Neuronal stem cell (in vitro differentiated cells): ENCODE measurements at regions not wholly inside any gene's neighbourhood (a gene's known extent, or its start where the extent isn't known, plus 50 kb on each side); places are given as distances from the start of the nearest gene placed in this dataset.

Experiments
- DNase-seq: peaks from one replicate; pipeline ENCODE4 v3.0.0-alpha.2; 2013; ENCODE audit warnings: low spot score
- H2AFZ ChIP-seq: one replicate; pipeline ENCODE4 v1.6.1; 2013; ENCODE audit warnings: mild to moderate bottlenecking, low read length, inconsistent platforms
- H2AK5ac ChIP-seq: 2 replicates; pipeline ENCODE4 v1.6.1; 2013; ENCODE audit warnings: low read depth, mild to moderate bottlenecking, inconsistent platforms, low read length, moderate library complexity, mixed read lengths
- H2BK120ac ChIP-seq: 2 replicates; pipeline ENCODE4 v1.6.1; 2013; ENCODE audit warnings: low read depth, mild to moderate bottlenecking, inconsistent platforms, low read length, moderate library complexity, mixed read lengths
- H2BK12ac ChIP-seq: one replicate; pipeline ENCODE4 v1.6.1; 2013; ENCODE audit warnings: low read length, inconsistent platforms
- H2BK15ac ChIP-seq: 2 replicates; pipeline ENCODE4 v1.6.1; 2013; ENCODE audit warnings: mild to moderate bottlenecking, low read length, inconsistent platforms, mixed read lengths
- H2BK5ac ChIP-seq: one replicate; pipeline ENCODE4 v1.6.1; 2013; ENCODE audit warnings: inconsistent platforms, mild to moderate bottlenecking, low read length, moderate library complexity
- H3K14ac ChIP-seq: one replicate; pipeline ENCODE4 v1.6.1; 2013; ENCODE audit warnings: low read length, inconsistent platforms
- H3K18ac ChIP-seq: 2 replicates; pipeline ENCODE4 v1.6.1; 2013; ENCODE audit warnings: low read length, inconsistent platforms
- H3K23ac ChIP-seq: 2 replicates; pipeline ENCODE4 v1.6.1; 2013; ENCODE audit warnings: low read depth, mild to moderate bottlenecking, mixed read lengths, low read length, inconsistent platforms; ENCODE audit not compliant: poor library complexity
- H3K27ac ChIP-seq: replicated peaks from 3 replicates; pipeline ENCODE4 v1.5.1; 2013; ENCODE audit warnings: low read length, inconsistent platforms
- H3K27me3 ChIP-seq, 3 experiments: 2 replicates each; pipeline ENCODE4 v1.6.1; 2013; ENCODE audit warnings: low read length in 3 of 3, mild to moderate bottlenecking in 2 of 3, inconsistent platforms in 1 of 3, low read depth in 1 of 3, mixed read lengths in 1 of 3, moderate library complexity in 1 of 3; ENCODE audit not compliant: control insufficient read depth in 3 of 3, insufficient read depth in 3 of 3
- H3K36me3 ChIP-seq, 2 donors: replicated peaks in 1 of 2; 2 replicates each; pipeline ENCODE4 v1.6.1; 2013; ENCODE audit warnings: low read length in 2 of 2; ENCODE audit not compliant: control insufficient read depth in 2 of 2, insufficient read depth in 2 of 2
- H3K4ac ChIP-seq: 2 replicates; pipeline ENCODE4 v1.6.1; 2013; ENCODE audit warnings: inconsistent platforms, mild to moderate bottlenecking, low read length, moderate library complexity
- H3K4me1 ChIP-seq, 2 donors: 1 replicate in 1 of 2; 2 replicates in 1 of 2; pipeline ENCODE4 v1.6.1; 2013; ENCODE audit warnings: low read length in 2 of 2, low read depth in 1 of 2; ENCODE audit not compliant: control insufficient read depth in 2 of 2, insufficient read depth in 1 of 2
- H3K4me2 ChIP-seq: one replicate; pipeline ENCODE4 v1.6.1; 2013; ENCODE audit warnings: mild to moderate bottlenecking, low read length, inconsistent platforms; ENCODE audit not compliant: insufficient read depth, poor library complexity, severe bottlenecking
- H3K4me3 ChIP-seq, 2 donors: 2 replicates each; pipeline ENCODE4 v1.5.1; 2013; ENCODE audit warnings: low read length in 2 of 2, mild to moderate bottlenecking in 2 of 2, inconsistent platforms in 1 of 2, moderate library complexity in 1 of 2
- H3K79me1 ChIP-seq: one replicate; pipeline ENCODE4 v1.6.1; 2013; ENCODE audit warnings: low read depth, mild to moderate bottlenecking, inconsistent platforms, low read length, moderate library complexity
- H3K9ac ChIP-seq: one replicate; pipeline ENCODE4 v1.6.1; 2013; ENCODE audit warnings: mild to moderate bottlenecking, low read depth, low read length, inconsistent platforms; ENCODE audit not compliant: poor library complexity
- H3K9me3 ChIP-seq, 2 donors: replicated peaks in 1 of 2; 2 replicates each; pipeline versions ENCODE3 to v1.6.1; 2013; ENCODE audit warnings: low read length in 2 of 2, mild to moderate bottlenecking in 2 of 2, inconsistent platforms in 1 of 2, low read depth in 1 of 2, mixed read lengths in 1 of 2, moderate library complexity in 1 of 2; ENCODE audit not compliant: control insufficient read depth in 2 of 2, insufficient read depth in 1 of 2
- H4K8ac ChIP-seq: one replicate; pipeline ENCODE4 v1.6.1; 2013; ENCODE audit warnings: low read depth, mild to moderate bottlenecking, inconsistent platforms, low read length, moderate library complexity
- H4K91ac ChIP-seq: one replicate; pipeline ENCODE4 v1.6.1; 2013; ENCODE audit warnings: low read length, low read depth, mild to moderate bottlenecking, inconsistent platforms; ENCODE audit not compliant: poor library complexity
- WGBS, 2 donors: extraction: QIAGEN DNeasy Blood & Tissue Kit; methylation state at CpG; one replicate each; pipeline ENCODE4 v1.1.7; 2013; ENCODE audit warnings: missing lambda C conversion rate in 2 of 2, mixed read lengths in 1 of 2; ENCODE audit not compliant: insufficient read length in 2 of 2, insufficient replicate concordance in 1 of 2; ENCODE audit errors: extremely low coverage in 2 of 2; 5-methylcytosine and 5-hydroxymethylcytosine counted together

GRCh38 chr13:76116751-76117360 lies 480.7 kb downstream of the LMO7 start:
- no peak overlapping the region for H3K23ac ChIP-seq
- DNase-seq: no peak
- no peak overlapping the region for H4K8ac ChIP-seq
- no peak overlapping the region for H2BK120ac ChIP-seq
- no peak overlapping the region for H2AFZ ChIP-seq
- H3K4me1 ChIP-seq: no peaks in the 10 kb centered on the region
- no peak overlapping the region for H2AK5ac ChIP-seq
- H2BK12ac ChIP-seq: no peak overlapping the region
- H3K27me3 ChIP-seq: no peaks in the 10 kb centered on the region
- H3K14ac ChIP-seq: no peak overlapping the region
- H2BK15ac ChIP-seq: no peak overlapping the region
- H3K9me3 ChIP-seq: no peaks in the 10 kb centered on the region
- H2BK5ac ChIP-seq: no peak overlapping the region
- H3K79me1 ChIP-seq: no peaks in the 10 kb centered on the region
- H3K4ac ChIP-seq: no peak overlapping the region
- H4K91ac ChIP-seq: no peak overlapping the region
- H3K4me3 ChIP-seq: no peak overlapping the region
- no peak overlapping the region for H3K18ac ChIP-seq
- H3K36me3 ChIP-seq: no peaks in the 10 kb centered on the region
- H3K4me2 ChIP-seq: no peak overlapping the region
- no peak overlapping the region for H3K27ac ChIP-seq
- WGBS, 2 donors: no CpG with 5 or more reads among the region's 2 CpGs
- H3K9ac ChIP-seq: no peak overlapping the region

- no peaks in the 10 kb centered on the region for H3K36me3 ChIP-seq
- no peak overlapping the region for H3K4ac ChIP-seq
- no peak overlapping the region for H2BK15ac ChIP-seq
- no peak for DNase-seq
- no CpG with 5 or more reads among the region's 1 CpG for WGBS, 2 donors
- no peaks in the 10 kb centered on the region for H3K27me3 ChIP-seq
- no peak overlapping the region for H2BK12ac ChIP-seq
- no peak overlapping the region for H2BK120ac ChIP-seq
- no peak overlapping the region for H3K4me3 ChIP-seq
- no peak overlapping the region for H3K23ac ChIP-seq
- H3K9ac ChIP-seq: no peak overlapping the region
- no peak overlapping the region for H3K18ac ChIP-seq
- H4K91ac ChIP-seq: no peak overlapping the region
- no peak overlapping the region for H3K4me2 ChIP-seq
- H2AK5ac ChIP-seq: no peak overlapping the region
- H3K79me1 ChIP-seq: no peaks in the 10 kb centered on the region
- no peaks in the 10 kb centered on the region for H3K9me3 ChIP-seq
- no peak overlapping the region for H3K14ac ChIP-seq
- H2AFZ ChIP-seq: no peak overlapping the region
- no peak overlapping the region for H4K8ac ChIP-seq
- no peaks in the 10 kb centered on the region for H3K4me1 ChIP-seq
- H2BK5ac ChIP-seq: no peak overlapping the region
- no peak overlapping the region for H3K27ac ChIP-seq
These were observed 470.6 kb downstream of the LMO7 start for GRCh38 chr13:76106763-76107162.

GRCh38 chr13:76094645-76095044 lies 458.5 kb downstream of the LMO7 start:
- Histone ChIP-seq H3K9ac (no peak overlapping the region), H2BK120ac (no peak overlapping the region), H3K27me3 (no peaks in the 10 kb centered on the region), H3K4me2 (no peak overlapping the region), H3K23ac (no peak overlapping the region), H3K4me1 (no peaks in the 10 kb centered on the region), H2AK5ac (no peak overlapping the region), H2BK15ac (no peak overlapping the region), H4K91ac (no peak overlapping the region), H4K8ac (no peak overlapping the region), H2BK12ac (no peak overlapping the region), H3K18ac (no peak overlapping the region), H3K27ac (no peak overlapping the region), H2BK5ac (no peak overlapping the region), H3K14ac (no peak overlapping the region), H3K36me3 (no peaks in the 10 kb centered on the region), H3K4me3 (no peak overlapping the region), H3K79me1 (no peaks in the 10 kb centered on the region), H2AFZ (no peak overlapping the region), H3K9me3 (no peaks in the 10 kb centered on the region), H3K4ac (no peak overlapping the region)
- DNase-seq: no peak
- no CpG with 5 or more reads among the region's 3 CpGs for WGBS, 2 donors

- Histone ChIP-seq H3K79me1 (no peaks in the 10 kb centered on the region), H4K8ac (no peak overlapping the region), H3K36me3 (no peaks in the 10 kb centered on the region), H3K27ac (no peak overlapping the region), H3K9ac (no peak overlapping the region), H3K4me1 (no peaks in the 10 kb centered on the region), H2BK120ac (no peak overlapping the region), H3K9me3 (peaks cover 4 to 6% of the 10 kb centered on the region in 2 donors), H2BK12ac (no peak overlapping the region), H3K14ac (no peak overlapping the region), H3K18ac (no peak overlapping the region), H2AFZ (no peak overlapping the region), H3K27me3 (no peaks in the 10 kb centered on the region), H2BK5ac (no peak overlapping the region), H4K91ac (no peak overlapping the region), H3K4ac (no peak overlapping the region), H2BK15ac (no peak overlapping the region), H3K4me2 (no peak overlapping the region), H2AK5ac (no peak overlapping the region), H3K4me3 (no peak overlapping the region), H3K23ac (no peak overlapping the region)
- no CpG with 5 or more reads among the region's 4 CpGs for WGBS, 2 donors
- no peak for DNase-seq
These were observed 454.9 kb downstream of the LMO7 start for GRCh38 chr13:76091076-76091475.
